Fibroblast of lung (primary cell): ENCODE measurements at regions not wholly inside any gene's neighbourhood (a gene's known extent, or its start where the extent isn't known, plus 50 kb on each side); places are given as distances from the start of the nearest gene placed in this dataset.

ENCODE experiments used
- CTCF ChIP-seq, 2 donors: IDR thresholded peaks in 1 of 2; conservative IDR thresholded peaks in 1 of 2; 1 replicate in 1 of 2; 2 replicates in 1 of 2; pipeline ENCODE4 v1.5.1; 2011 to 2012; ENCODE audit warnings: low read length in 2 of 2, control low read depth in 1 of 2, inconsistent platforms in 1 of 2, low read depth in 1 of 2, mild to moderate bottlenecking in 1 of 2
- EZH2 ChIP-seq: IDR thresholded peaks from 2 replicates; pipeline ENCODE4 v1.5.1; 2012; ENCODE audit warnings: low read length, control low read depth, mild to moderate bottlenecking; ENCODE audit errors: missing control alignments

- TF ChIP-seq EZH2 (no peak), CTCF (conservative IDR thresholded peaks at IDR 0.05 in 1 of 2, IDR thresholded peaks at IDR 0.05 in 1 of 2; ENCODE audit: low read depth in 1 of 2, low read length in 2 of 2) (no peak)
Measured at GRCh38 chr21:31471865-31472264, 127.8 kb upstream of the TIAM1 start.
